ENCODE measurements at regions not wholly inside any gene's neighbourhood (a gene's known extent, or its start where the extent isn't known, plus 50 kb on each side); places are given as distances from the start of the nearest gene placed in this dataset.

DNA sequence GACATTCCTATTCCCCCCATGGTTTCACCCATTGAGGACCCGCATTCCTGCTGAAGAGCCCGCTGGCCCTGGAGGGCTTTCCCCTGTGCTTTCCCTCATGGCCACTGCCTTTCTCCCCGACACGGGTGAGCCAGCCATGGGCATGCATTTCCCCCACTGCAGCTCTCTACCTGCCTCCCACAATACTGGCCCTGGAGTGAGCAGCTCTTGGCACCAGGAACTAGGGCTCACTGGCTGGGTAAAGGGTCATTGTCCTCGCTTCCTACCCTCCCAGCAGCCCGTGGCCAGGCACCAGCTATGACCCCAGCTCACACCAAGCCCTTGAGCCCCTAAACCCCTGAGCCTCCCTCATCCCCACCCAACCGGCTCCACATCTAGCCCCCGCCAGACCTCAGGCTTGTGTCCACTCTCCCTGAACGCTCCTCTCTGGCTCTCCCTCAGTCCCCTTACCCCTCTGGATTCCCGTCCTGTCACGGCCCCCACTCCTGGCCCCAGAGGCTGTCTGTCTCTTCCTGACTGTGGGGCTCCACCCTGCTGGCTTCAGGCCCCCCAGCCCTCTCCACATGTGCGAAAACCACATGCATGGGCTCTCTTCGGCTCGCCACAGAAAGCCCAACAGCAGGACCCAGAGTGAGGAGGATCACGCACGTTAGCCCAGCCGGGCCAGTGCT is 199.8 kb downstream of the ZFP36L2 start:
- TF ChIP-seq CTCF (optimal IDR thresholded peaks at IDR 0.05 in 1 of 3, IDR thresholded peaks at IDR 0.05 in 1 of 3, conservative IDR thresholded peaks at IDR 0.05 in 1 of 3; ENCODE audit: extremely low read depth in 1 of 3, insufficient read depth in 2 of 3, low read length in 3 of 3) = no peak
- TF ChIP-seq EZH2 (IDR thresholded peaks at IDR 0.05; ENCODE audit: low read length) = no peak

All from keratinocyte (primary cell).